Inferior parietal cortex (tissue), 1 donor: ENCODE measurements at regions not wholly inside any gene's neighbourhood (a gene's known extent, or its start where the extent isn't known, plus 50 kb on each side); places are given as distances from the start of the nearest gene placed in this dataset.
"Not testable (repeated sequence)": the region's sequence is repeated elsewhere in the genome, so short reads cannot be mapped to it uniquely, and the experiment has no call there.

Experiments used
- DNase-seq: peaks from one replicate; pipeline ENCODE4 v3.0.0-alpha.2; 2016; ENCODE audit errors: extremely low spot score

DNA sequence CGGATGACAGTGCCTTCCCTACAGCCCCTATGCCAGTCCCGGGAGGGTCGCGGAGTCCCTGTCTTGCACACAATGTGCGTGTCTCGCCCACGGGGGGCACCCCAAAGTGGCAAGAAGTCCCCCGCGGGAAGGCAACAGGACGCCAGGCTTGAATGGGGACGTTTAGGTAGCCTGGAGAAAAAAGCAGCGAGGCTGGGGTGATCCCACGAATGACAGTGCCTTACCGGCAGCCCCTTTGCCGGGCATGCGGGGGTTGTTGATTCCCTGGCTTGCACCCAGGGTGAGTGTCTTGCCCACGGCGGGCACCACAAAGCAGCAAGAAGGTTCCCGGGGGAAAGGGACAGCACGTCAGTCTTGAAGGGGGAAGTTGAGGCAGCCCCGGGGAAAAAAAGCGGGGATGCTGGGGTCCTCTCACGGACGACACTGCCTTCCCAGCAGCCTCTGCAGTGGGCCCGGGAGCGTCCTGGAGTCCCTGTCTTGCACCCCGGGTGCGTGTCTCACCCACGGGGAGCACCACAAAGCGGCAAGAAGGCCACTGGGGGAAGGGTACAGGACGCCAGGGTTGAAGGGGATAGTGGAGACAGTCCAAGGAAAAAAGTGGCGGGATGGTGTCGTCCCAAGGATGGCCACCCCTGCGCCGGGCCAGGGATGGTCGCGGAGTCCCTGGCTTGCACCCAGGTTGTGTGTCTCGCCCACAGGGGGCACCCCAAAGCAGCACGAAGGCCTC is 156.8 kb upstream of the ALG10B start:
- no peak for DNase-seq

DNA sequence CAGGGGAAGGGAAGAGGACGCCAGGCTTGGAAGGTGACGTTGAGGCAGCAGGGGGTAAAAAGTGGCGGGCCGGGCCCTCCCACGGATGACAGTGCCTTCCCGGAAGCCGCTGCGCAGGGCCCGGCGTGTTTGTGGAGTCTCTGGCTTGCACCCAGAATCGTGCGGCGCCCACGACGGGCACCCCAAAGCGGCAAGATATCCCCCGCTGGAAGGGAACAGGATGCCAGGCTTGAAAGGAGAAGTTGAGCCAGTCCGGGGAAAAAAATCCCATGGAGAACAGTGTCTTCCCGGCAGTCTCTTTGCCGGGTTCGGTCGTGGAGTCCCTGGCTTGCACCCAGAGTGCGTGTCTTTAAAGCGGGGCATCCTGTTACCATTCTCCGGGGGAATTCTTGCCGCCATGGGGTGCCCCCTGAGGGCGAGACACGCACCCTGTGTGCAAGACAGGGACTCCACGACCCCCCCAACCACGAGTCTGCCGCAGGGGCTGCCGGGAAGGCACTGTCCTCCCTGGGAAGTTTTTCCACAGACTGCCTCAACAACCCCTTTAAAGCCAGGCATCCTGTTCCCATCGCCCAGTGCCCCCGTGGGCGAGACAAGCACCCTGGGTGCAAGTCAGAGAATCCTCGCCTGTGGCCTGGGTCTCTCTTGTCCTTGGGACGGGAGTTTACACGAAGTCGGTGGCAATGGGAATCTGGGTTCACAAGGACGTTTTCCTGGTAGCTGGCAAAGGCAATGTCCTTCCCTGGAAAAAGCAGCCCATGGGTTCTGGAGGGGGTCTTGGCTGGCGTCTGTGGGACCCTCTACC is 156.1 kb upstream of the ALG10B start:
- DNase-seq = no peak

DNA sequence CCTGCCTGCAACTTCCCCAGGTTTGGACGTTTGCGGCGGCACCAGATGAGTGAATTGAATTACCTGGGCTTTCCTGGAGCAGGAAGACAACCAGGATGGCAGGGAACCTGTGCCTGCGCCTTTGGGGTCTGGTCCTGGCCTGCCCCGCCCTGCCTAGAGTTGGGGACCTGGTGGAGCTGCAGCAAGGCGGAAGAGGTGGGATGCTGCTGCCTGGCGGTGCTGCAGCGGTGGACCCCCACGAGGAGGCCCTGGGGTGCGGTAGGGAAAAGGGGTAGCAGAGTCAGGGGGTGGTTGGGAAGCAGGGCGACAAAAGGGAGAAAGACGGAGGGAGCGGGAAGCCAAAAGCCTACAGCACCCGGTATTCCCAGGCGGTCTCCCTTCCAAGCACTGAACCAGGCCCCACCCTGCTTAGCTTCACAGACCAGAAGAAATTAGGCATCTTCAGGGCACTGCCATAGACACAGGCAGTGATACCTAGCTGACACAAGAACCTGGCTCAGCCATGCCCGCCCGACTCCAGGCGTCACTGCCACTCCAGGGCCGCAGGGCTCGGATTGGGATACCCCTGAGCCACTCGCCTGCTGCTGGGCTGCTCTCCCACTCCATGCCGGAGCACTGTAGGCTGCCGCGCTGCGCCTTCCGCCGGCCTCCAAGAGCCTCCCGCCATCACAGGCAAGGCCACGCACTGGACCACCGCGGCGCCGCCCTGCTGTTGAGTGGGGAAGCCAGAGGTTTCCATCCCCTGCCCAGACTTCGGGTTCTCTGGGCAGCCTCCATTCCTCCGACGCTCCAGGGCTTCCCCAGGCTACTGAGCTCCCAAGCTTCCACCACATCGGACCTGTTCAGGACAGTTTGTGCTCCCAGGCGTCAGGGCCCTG is 155.2 kb upstream of the ALG10B start:
- no peak for DNase-seq

DNA sequence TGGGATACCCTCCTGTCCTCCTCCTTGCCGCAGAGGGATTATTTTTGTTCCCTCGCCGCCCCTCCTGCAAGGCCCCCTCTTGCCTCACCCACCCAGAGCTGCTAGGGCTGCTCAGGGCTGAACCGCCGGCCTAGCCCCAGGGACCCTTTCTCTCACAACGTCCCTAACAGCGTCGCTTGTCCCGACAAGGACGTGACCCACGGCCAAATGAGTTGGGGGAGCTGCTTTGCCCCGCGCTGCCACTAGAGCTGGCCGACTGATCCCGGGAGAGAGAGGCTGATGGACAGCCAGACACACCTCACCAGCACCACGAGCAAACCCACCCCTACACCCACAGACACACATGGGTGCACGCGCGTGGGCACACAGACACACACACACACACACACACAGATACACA is 154.6 kb upstream of the ALG10B start:
- DNase-seq = no peak

DNA sequence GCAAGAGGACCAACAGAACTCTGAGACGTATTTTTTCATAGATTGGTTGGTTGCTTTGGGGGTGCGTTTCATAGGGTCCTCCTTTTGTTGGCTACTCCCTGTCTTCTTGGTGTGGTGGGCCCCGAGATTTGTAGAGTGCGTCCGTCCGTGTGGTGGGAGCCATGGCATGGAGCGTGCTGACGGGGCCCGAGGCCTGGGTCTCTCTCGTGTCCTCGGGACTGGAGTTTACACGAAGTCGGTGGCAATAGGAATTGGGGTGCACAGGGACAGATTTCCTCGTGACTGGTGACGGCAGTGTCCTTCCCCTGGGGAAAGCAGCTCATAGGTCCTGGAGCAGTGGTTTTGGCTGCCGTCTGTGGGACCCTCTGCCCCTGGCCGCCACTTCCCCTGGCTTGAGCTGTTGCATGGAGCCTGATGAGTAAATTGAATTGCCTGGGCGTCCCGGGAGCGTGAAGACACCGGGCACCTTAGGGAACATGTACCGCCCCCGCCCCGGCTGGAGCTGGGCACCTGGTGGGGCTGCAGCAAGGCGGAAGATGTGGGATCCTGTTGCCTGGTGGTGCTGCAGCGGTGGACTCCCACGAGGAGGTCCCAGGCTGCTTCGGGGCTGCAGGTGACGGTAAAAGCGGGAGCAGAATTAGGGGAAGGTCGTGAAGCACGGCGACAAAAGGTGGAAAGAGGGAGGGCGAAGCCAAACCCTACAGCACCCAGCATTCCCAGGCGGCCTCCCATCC is 153.7 kb upstream of the ALG10B start:
- no peak for DNase-seq

DNA sequence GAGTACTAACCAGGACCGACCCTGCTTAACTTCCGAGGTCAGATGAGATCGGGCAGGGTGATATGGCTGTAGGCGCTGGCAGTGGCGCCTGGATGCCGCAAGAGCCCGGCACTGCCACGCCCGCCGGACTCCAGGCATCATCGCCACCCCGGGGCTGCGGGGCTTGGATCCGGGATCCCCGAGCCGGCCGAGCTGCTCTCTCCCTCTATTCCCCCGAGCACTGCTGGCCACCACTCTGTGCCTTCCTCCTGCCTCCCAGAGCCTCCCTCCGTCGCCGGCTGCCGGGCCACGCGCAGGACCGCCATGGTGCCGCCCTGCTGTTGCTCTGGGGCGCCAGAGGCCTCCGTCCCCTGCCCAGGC is 153.2 kb upstream of the ALG10B start:
- DNase-seq = no peak

DNA sequence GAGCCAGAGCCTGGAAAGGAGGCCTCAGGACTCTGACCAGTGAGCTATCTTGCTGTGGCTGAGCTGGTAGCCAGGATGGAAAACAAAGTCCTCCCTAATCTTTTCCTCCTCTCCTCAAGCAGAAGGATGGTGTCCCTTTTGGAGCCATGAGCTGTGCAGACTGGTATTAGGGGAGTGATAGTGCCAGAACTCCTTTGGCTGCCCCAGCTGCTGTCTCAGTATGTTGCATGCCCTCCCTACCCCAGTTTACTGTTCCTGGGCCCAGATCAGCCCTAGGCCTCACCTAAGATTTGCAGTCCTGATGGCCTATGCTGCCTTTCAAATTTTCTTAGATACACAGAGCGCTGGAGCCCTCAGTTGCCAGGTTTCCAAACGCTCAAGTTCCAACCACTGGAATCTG is 150.3 kb upstream of the ALG10B start:
- DNase-seq = no peak

DNA sequence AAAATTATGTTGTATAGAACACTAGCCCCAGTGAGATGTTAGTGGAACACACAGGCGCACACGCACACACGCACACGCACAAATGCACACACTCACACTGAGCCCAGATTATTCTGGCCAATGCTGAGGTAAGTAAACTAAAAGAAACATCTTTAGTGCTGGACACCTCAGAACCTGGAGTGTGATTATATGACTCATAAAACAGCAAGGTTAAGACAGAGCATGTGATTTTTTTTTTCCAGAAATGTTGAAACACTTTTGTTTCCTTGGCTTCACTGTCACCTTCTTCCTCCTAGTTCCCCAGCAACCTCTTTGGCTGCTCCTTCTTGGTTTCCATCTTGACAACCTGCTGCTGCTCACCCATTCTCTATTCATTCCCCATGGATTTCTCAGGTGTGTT is 141.0 kb upstream of the ALG10B start:
- no peak for DNase-seq

DNA sequence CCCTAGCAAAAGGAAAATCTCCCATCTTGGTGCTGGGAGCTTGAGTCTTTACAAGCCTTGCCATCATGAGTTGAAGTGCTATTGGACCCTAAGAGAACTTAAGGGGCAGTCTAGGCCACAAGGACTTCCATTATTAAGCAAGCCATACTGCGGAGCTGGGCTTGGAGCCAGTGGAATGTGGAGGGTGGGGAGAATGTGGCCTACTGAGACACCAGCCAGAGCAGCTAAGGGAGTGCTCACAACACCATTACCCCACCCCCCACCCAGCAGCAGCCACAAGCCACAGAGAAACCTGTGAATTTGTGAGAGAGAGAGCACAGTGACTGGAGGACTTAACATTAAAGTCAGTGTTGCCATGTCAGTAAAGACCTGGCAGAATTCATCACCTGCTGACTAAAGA is 133.0 kb upstream of the ALG10B start:
- not testable (repeated sequence) for DNase-seq

DNA sequence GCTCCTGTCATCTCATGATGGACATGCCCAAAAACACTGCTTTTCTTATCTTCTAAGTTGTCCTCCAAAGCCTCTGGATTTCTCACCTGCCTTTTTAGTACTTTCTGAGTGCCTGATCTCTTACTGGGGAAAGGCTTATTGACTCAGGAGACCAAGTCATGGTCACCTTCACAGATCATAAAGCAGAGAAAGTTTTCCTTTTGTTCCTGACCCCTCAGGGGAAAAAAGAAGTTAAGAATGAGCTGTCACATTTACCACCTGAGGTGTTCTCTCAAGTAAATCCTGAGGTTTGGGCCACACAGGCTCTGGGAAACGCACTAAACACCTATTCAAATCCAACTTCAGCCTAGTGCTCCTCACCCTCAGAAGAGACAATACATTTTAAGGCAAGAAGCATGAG is 119.3 kb upstream of the ALG10B start:
- not testable (repeated sequence) for DNase-seq

DNA sequence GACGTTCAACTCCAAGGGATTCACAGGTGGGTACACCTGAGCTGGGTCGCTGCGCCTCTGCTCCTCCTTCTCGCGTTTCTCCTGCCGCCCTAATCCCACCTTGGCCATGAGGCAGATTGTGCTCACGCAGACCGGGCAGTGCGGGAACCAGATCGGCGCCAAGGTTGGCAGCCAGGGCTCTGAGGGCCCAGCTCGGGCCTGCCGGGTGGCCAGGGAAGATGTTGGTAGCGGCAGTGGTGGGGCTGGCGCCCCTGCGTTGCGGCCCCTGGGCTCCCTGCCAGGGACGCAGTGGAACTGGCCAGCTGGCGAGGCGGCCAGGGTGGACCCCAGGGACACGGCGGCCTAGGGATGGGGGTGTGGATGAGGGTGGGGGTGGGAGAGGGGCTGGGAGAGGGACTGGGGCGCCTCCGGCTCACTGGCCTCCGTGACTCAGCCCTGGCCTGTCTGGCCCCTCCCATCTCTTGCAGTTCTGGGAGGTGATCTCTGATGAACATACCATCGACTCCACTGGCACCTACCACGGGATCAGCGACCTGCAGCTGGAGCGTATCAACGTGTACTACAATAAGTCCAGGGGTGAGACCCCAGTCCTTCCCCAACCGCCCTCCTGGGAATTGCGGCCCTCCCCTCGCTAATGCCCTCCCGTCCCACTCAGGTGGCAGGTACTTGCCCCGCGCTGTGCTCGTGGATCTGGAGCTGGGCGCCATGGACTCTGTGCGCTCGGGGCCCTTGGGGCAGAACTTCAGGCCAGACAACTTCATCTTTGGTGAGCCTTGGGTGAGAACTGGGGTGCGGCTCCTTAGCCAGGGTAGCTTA is 114.9 kb upstream of the ALG10B start:
- no peak for DNase-seq

DNA sequence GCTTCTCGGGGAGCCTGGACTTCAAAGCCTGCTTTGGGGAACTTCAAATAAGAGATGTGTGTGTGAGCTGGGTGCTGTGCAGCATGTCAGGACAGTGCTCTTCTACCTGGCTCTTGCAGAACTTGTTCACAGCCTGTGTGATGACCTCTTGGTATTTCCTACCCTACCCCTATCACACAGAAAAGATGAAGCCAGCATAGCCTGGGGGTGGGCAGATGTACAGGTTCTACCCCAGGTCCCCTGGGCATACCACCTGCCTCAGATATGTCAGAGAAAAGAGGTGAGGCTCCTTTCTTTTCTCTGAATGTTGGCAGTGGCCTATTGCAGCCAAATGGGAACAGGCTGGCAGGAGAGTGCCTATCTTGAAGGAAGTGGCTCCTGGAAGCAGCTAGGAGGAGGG is 111.7 kb upstream of the ALG10B start:
- no peak for DNase-seq

DNA sequence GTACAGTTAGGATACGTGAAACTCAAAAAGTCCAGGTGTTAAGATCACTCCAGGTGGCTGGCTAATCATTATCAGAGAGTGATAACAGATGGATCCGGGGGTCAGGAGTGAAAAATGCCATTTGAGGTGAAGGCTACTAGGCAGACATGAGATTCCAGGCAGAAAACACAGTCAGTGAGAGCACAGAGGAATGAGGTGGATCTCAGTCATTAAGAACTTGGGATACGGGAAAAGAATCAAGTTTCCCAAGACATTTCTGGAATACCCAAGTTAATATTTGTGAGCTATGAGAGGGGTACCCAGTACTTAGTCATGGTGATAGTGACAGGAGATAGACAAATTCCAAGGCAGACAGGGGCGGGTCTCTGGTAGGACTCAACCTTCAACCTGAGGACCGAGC is 94.6 kb upstream of the ALG10B start:
- DNase-seq = no peak

DNA sequence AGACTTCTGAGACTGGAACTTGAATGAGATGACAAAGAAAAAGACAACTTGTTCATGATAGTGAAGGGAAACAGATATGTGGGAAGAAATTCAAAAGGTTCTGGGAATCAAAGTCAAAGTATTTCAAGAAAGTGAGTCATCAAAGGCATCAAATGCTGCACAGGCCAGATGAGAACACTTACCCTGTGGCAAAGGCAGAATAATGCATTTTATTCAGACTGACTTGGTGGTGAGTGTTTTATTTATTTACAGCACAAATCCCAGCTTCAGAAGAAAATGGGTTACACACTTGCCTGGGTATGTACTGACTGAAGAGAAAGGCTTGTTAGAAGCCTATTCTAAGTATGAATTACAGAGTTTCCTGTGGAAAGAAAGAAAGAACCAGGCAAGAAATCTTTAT is 78.2 kb upstream of the ALG10B start:
- DNase-seq = not testable (repeated sequence)

DNA sequence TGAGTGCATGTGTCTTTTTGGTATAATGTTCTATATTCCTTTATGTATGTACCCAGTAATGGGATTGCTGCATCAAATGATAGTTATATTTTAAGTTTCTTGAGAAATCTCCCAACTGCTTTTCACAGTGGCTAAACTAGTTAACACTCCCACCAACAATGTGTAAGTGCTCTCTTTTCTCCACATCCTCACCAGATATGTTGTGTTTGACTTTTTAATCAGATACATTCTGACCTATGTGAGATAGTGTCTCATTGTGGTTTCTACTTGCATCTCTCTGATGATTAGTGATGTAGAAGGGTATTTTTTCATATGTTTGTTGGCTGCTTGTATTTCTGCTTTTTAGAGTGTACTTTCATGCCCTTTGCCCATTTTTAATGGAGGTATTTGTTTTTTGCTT is 62.8 kb upstream of the ALG10B start:
- DNase-seq = no peak

DNA sequence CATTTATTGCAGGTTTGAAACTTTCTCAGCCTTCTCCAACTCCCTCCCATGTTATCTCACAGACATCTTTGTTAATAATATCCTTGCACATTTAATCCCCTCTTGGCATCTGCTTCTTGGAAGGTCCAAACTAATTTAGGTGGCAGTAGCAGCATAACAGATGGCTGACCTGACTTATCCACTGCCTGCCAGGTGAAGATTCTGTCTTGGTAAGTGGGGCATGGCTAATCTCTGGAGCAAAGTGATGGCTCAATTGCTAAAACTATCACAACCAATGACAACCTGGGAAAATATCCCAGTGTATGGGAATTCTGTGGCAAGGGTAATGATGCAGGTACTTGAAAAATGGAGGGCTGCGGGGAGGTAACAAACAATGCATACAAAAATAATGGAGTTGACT is 58.2 kb upstream of the ALG10B start:
- DNase-seq = no peak
